Cerebellar nuclear complex (tissue), 1 donor: ENCODE measurements at regions not wholly inside any gene's neighbourhood (a gene's known extent, or its start where the extent isn't known, plus 50 kb on each side); places are given as distances from the start of the nearest gene placed in this dataset.
"Not testable (repeated sequence)": the region's sequence is repeated elsewhere in the genome, so short reads cannot be mapped to it uniquely, and the experiment has no call there.

Experiments
- DNase-seq, 2 experiments: peaks; one replicate each; lab custom pipeline; 2025; lab: John Stamatoyannopoulos, UW

DNA sequence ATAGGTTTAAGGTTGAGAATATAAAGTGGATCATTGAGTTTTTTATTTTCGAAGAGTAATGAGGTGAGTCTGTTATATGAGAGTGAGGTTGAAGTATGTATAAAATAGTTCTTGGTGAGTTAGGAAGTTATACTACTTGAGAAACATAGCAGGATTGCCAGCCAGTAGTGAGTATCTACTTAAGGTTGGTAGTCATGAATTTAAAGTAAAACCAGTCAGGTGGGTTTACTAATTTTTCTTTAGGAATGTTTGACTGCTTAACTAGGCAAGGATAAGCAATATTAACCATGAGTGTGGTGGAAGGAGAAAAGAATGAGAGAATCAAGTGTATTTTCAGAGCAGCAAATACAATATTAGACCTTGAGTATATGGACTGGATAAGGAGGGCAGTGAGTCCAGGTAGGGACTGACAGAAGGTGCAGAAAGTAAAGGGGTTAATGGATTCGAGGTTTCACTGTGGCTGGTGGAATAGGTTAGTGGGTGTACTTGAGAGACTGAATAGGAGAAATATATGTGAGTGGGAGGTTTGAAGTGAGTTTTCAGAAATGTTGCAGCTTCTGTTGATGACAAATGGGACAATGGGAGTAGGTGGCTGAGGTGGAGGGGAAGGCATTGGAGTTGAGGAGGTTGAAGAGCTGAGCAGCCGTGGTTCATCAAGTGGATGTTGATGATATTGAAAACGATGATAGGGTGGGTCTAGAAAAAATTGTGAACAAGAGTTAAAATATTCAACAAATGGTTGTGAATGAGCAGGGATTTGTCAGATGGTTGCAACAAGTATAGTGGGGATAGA, 232.5 kb upstream of the ASCC3 start:
- no peak for DNase-seq

DNA sequence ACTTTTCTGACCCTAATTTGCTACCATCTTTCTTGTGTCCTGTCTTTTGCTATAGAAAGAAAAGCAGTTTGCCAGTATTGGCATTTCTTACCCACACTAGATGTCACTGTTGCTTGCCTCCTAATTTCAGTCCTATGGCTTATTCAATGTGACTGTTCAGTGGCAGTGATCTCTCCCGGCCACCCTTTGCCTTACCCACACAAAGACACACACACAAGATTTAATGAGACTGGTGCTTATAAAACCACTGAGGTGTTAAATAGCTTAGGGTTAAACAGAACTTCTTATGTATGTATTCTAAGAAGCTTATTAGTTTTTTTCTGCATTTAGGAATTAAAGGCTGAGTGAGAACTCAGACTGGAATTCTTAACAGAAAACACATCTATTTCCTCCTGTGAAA, 233.6 kb upstream of the ASCC3 start:
- peak; percentile 21 to 83 for DNase-seq

- DNase-seq: no peak
Observed at GRCh38 chr6:101116337-101116736, 235.2 kb upstream of the ASCC3 start.

DNA sequence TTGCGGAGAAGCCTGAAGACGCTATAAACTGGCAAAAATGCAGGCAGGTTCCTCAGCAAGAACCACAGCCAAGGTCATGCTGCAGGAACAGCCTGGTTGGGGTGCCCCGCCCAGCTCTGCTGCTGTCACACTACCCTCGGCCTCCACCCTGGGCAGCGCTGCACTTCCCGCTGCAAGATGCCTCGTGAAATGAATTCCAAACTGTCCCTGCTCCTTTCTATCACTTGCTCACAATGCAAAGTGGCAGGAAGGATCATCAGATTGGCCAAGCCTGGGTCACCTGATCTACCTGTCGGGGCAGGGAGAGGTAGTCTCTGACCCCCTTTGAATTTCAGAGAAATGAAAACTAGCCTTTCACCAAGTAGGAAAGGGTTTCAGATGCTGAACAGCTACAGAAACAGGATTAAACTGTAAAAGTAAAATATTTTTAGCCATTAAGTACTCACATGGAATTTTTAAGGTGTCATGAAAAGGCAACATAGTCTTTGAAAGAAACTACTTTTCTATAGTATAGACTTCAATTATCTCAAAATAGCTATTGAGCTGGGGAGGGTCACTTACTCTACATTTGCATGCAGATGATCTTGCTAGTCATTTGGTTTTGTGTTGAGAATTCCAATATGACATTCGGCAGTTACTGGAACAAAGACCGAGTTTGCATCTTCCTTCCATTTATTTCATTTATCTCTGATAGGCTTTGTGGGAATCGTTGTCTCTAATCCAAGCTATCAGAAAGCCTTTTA, 236.4 kb upstream of the ASCC3 start:
- DNase-seq: peak; percentile 36 to 75

- no peak for DNase-seq
Observed at GRCh38 chr6:101118136-101118396, 236.9 kb upstream of the ASCC3 start.

DNA sequence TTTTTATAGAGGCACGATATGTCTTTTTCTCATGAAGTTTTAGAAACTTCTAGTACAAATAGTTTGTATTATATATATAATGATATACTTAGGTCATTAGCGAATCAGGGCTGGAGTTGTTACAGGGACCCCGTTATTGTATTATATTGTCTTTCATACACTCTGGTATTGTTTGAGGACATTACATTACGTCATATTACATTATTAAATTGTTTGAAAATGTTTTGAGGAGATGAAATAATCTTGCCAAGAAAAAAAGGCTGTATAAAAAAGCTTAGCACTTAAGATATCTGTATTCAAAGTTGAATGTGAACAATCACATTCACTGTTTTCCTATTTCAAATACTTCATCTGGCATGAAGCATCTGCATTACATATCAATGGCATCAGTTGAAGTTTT, 239.6 kb upstream of the ASCC3 start:
- no peak for DNase-seq

DNA sequence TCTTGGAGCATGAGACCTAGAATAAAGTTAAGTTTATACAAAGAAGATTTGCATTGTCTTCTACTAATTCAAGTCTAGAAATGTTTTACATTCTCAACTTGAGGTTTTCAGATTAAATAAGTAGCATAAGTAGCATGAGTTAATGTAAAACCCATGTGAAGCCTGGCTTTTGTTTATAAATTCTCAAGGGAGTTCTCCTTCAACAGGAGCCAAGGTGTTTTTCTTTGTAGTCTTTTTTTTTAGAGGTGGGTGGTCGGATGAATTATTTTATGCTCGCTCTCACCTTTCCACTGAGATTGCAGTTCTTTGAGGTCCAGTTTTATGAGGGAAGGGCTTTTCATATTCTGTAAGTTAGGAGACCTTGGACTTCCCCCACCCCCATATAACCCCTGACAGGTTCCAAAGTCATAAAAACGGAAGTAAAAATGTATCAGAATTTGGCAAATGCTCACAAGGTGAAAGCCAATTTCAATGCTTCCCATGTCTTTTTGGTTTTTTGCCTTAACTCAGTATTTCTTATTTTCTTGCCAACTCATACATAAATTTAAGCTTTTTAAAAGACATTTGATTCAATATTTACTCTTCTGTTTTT, 244.3 kb upstream of the ASCC3 start:
- DNase-seq: no peak

- DNase-seq: peak; percentile 37 to 81
Observed at GRCh38 chr6:101126501-101126900, 245.4 kb upstream of the ASCC3 start.

DNA sequence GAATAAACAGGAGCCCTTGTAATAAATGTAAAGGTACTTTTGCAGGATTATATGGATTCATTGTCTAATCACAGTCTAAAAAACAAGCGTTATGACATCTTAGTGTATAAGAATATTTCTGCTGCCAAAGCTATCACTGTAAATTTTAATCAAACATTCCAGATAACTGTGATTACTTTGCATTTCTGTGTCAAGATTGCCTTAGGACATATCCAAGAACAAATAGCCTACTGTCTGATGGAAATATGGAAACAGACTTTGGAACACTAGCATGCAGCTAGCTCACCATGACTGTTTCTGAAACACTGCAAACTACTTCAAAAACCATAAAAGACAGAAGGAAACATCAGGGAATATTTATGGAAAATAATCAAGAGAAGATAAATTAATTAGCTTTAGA, 248.7 kb upstream of the ASCC3 start:
- DNase-seq: no peak

GRCh38 chr6:101146389-101146788, 247.1 kb upstream of the GRIK2 start:
- no peak for DNase-seq

DNA sequence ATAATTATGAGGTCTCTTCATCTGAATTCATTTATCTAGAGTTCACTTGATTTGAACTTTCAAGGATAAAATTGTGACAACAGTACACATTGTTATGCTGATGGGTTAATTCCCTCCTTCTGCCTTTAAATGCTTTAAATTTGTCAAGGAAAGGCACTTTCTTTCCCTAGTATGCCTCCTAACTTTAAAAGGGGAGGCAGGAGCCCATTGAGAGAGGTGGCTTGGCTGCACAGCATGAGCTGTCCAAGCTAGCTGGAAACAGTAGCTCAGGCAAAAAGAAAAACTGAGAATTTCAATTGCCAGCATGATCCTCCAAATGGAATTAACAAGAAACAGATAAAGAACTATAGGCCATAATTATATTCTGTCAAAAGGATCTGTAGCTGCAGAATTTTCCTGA, 243.3 kb upstream of the GRIK2 start:
- no peak for DNase-seq

GRCh38 chr6:101157638-101158037, 235.9 kb upstream of the GRIK2 start:
- not testable (repeated sequence) for DNase-seq

DNA sequence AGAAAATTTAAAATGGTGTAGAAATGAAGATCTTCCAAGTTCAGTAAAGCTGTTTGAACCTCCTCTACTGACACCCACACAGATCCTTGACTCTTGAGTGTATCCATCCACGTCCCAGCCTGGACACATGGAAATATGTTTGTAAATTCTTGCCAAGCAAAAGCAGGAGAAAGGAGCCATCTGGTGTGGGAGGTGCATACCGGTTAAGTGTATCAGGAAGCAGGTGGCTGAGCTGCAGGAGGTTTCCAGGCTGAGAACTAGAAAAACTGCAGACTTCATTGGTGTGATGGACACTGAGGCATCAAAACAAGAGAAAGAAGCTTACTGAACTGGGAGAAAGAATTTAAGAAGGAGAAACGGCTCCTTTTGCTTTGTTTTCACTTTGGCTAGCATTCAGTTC, 229.9 kb upstream of the GRIK2 start:
- DNase-seq: peak; percentile 83 to 93

DNA sequence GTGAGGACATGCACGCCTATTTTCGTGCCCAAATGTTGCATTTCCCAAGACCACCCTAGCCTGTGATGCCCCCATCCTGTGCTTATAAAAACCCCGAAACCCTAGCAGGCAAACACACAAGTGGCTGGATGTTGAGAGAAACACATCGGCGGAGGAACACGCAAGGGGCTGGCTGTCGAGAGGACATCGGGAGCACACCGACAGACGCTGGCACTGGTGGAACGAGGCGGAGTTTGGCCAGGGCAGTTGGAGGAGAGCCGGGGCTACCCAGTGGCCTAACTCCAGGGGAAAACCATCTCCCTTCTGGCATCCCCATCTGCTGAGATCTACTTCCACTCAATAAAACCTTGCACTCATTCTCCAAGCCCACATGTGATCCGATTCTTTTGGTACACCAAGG, 225.9 kb upstream of the GRIK2 start:
- no peak for DNase-seq

DNA sequence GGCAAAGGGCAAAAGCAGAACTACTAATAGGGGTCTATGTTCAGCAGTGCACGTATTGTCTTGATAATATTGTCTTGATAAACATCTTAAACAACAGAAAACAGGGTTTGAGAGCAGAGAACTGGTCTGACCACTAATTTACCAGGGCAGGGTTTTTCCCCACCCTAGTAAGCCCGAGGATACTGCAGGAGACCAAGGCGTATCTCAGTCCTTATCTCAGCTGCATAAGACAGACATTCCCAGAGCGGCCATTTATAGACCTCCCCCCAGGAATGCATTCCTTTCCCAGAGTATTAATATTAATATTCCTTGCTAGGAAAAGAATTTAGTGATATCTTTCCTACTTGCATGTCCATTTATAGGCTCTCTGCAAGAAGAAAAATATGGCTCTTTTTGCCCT, 222.5 kb upstream of the GRIK2 start:
- not testable (repeated sequence) for DNase-seq

DNA sequence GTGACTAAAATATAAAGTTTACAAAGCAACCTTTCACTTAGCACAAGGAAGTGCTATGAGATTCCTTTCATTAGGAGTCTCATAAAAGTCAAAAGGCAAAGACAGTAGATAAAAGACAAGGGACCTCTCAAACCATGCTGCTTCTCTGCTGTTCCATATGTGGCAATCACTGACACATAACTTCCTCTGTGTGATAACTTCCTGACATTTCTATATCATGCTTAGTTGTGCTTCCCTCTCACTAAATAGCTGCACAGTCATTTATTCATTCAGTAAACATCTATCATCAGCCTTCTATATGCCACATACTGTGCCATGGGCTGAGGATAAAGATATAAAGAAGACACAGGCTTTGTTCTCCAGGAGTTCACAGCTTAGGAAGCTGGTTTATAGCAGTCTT, 214.8 kb upstream of the GRIK2 start:
- no peak for DNase-seq

- peak in 1 of 2 experiments; percentile 36 for DNase-seq
Observed at GRCh38 chr6:101181006-101181405, 212.5 kb upstream of the GRIK2 start.

DNA sequence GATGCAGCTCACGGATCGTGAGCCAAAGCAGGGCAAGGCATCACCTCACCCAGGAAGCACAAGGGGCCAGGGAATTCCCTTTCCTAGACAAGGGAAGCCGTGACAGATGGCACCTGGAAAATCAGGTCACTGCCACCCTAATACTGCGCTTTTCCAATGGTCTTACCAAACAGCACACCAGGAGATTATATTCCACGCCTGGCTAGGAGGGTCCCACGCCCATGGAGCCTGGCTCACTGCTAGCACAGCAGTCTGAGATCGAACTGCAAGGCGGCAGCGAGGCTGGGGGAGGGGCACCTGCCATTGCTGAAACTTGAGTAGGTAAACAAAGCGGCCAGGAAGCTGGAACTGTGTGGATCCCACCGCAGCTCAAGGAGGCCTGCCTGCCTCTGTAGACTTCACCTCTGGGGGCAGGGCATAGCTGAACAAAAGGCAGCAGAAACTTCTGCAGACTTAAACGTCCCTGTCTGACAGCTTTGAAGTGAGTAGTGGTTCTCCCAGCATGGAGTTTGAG, 205.2 kb upstream of the GRIK2 start:
- not testable (repeated sequence) for DNase-seq

- DNase-seq: no peak
Observed at GRCh38 chr6:101195588-101195987, 197.9 kb upstream of the GRIK2 start.

DNA sequence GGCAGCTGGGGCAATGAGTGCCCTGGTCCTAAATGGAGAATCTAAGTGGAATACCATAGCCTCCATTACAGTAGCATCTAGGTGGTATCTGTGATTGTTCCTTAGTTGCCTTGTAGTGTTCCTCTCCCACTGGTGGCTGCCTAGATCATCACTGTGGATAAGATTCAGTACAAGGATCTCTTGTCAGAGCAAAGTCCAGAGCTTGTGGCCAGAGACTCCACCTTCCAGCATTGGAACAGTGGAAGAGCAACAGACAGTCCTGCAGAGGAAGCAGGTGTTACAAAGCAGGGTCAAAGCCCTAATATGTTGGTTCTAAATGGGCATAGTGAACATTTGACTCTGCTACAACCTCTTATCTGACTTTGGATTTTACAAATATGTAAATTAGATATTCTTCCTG, 194.1 kb upstream of the GRIK2 start:
- no peak for DNase-seq

DNA sequence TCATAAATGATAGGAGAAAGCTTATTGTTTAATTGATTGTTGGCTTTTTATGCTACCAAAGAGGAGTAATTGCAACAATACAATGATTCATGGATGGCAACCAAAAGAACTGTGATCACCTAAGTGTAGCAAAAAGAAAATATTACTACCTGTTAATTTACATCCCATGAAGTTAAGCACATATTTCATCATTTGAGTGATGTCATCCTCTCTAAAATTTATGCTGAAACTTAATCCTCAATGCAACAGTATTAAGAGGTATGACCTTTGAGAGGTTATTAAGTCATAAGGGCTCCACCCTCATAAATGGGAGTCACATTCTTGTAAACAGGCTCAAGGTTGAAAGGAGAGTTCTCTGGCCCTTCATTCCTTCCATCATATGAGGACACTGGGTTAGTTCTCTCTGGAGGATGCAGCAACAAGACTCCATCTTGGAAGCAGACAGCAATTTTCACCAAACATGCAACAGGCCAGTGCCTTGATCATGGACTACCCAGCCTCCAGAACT, 190.6 kb upstream of the GRIK2 start:
- DNase-seq: no peak

DNA sequence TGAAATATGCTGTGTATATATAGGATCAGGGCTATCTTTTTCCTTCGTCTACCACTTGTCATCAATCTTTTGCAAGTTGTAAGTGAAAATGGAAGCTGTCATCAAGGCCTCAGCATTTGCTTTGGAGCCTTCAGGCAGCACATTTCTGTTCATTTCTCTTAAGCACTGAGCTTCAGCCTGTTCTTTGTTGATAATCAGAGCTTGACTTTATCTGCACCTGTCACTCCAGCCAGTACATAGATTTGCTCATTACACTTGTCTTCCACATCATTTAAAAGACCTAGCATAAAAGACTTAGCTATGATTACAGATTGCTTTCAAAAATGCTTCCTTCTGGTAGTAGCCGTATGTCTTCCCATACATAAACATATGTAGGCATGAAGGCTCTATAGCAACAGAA, 189.8 kb upstream of the GRIK2 start:
- DNase-seq: no peak

DNA sequence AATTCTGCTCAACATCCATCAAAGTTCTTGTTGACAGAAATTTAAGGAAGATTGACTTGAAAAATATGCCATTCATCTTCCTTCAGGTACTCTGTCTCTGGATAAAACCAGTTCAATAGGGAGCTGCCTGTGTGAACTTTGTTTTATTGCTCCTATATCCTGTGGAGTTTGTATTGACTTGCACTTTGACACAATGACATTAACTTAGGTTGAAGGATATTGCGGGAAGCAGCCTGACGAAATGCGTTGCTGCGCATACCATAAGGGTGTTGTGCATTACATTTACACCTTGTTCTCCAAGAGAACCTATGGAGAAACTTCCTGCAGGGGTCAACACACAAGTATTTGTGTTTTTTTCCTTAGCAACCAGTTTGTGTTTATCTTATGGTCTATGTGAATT, 185.4 kb upstream of the GRIK2 start:
- no peak for DNase-seq
